ENCODE measurements at regions not wholly inside any gene's neighbourhood (a gene's known extent, or its start where the extent isn't known, plus 50 kb on each side); places are given as distances from the start of the nearest gene placed in this dataset.
"Not testable (repeated sequence)": the region's sequence is repeated elsewhere in the genome, so short reads cannot be mapped to it uniquely, and the experiment has no call there.

DNA sequence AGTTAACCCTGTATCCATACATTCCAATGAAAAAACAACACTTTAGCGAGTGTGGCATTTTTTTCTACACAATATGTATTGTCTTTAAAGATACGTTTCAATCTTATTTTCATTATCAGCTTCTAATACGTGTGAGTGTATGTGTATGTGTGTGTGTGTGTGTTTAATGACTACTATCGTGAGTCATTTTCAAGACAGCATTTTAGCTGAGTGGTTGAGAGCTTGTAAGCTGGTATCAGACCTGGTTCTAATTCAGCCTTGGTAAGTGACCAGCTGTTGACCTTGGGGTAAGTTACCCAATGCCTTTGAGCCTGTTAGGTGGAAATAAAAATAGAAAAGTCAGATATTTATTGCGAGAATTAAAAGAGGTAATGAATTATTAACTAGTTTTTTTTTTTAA is 320.0 kb upstream of the NT5E start:
- H3K4me1 ChIP-seq (ENCODE audit: low read length) = no peaks in the 10 kb centered on the region
- H3K27ac ChIP-seq (ENCODE audit: low read length) = no peak overlapping the region
- H2AFZ ChIP-seq (ENCODE audit: low read length) = no peak overlapping the region
- H3K4me3 ChIP-seq (ENCODE audit: low read length) = no peak overlapping the region
- H3K9me3 ChIP-seq (replicated peaks; ENCODE audit: insufficient read depth, low read length) = no peaks in the 10 kb centered on the region
- no peak overlapping the region for H3K4me2 ChIP-seq (ENCODE audit: low read depth, low read length)
- no peaks in the 10 kb centered on the region for H4K20me1 ChIP-seq (ENCODE audit: insufficient read depth, low read length)
- no peaks in the 10 kb centered on the region for H3K27me3 ChIP-seq (replicated peaks; ENCODE audit: insufficient read depth, low read length)
- no peak overlapping the region for H3K9ac ChIP-seq (ENCODE audit: low read length)
- H3F3A ChIP-seq (ENCODE audit: insufficient read depth, low read length) = no peaks in the 10 kb centered on the region
- TF ChIP-seq EZH2phosphoT487 (IDR thresholded peaks at IDR 0.05; ENCODE audit: low read length) = no peak
- no peak for TF ChIP-seq EZH2 (optimal IDR thresholded peaks at IDR 0.05; ENCODE audit: low read depth, low read length)
- TF ChIP-seq, protein P1, sequence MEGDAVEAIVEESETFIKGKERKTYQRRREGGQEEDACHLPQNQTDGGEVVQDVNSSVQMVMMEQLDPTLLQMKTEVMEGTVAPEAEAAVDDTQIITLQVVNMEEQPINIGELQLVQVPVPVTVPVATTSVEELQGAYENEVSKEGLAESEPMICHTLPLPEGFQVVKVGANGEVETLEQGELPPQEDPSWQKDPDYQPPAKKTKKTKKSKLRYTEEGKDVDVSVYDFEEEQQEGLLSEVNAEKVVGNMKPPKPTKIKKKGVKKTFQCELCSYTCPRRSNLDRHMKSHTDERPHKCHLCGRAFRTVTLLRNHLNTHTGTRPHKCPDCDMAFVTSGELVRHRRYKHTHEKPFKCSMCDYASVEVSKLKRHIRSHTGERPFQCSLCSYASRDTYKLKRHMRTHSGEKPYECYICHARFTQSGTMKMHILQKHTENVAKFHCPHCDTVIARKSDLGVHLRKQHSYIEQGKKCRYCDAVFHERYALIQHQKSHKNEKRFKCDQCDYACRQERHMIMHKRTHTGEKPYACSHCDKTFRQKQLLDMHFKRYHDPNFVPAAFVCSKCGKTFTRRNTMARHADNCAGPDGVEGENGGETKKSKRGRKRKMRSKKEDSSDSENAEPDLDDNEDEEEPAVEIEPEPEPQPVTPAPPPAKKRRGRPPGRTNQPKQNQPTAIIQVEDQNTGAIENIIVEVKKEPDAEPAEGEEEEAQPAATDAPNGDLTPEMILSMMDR (IDR thresholded peaks at IDR 0.05; ENCODE audit: low read length) = no peak
- H3K79me2 ChIP-seq (ENCODE audit: low read length) = no peaks in the 10 kb centered on the region
- H3K9me2 ChIP-seq (replicated peaks; ENCODE audit: insufficient read depth, low read length) = no peaks in the 10 kb centered on the region
- no peak for DNase-seq
- no peaks in the 10 kb centered on the region for H3K36me3 ChIP-seq (replicated peaks; ENCODE audit: insufficient read depth, low read length)

- Histone ChIP-seq H3K27me3 (replicated peaks; ENCODE audit: insufficient read depth, low read length) (no peaks in the 10 kb centered on the region), H3F3A (ENCODE audit: insufficient read depth, low read length) (no peaks in the 10 kb centered on the region), H3K4me1 (ENCODE audit: low read length) (no peaks in the 10 kb centered on the region), H3K36me3 (replicated peaks; ENCODE audit: insufficient read depth, low read length) (no peaks in the 10 kb centered on the region), H3K4me3 (ENCODE audit: low read length) (no peak overlapping the region), H4K20me1 (ENCODE audit: insufficient read depth, low read length) (no peaks in the 10 kb centered on the region), H3K27ac (ENCODE audit: low read length) (no peak overlapping the region), H3K9me2 (replicated peaks; ENCODE audit: insufficient read depth, low read length) (no peaks in the 10 kb centered on the region), H2AFZ (ENCODE audit: low read length) (no peak overlapping the region), H3K9ac (ENCODE audit: low read length) (no peak overlapping the region), H3K79me2 (ENCODE audit: low read length) (no peaks in the 10 kb centered on the region), H3K9me3 (replicated peaks; ENCODE audit: insufficient read depth, low read length) (no peaks in the 10 kb centered on the region), H3K4me2 (ENCODE audit: low read depth, low read length) (no peak overlapping the region)
- no peak for DNase-seq
- TF ChIP-seq EZH2phosphoT487 (IDR thresholded peaks at IDR 0.05; ENCODE audit: low read length) (no peak), EZH2 (optimal IDR thresholded peaks at IDR 0.05; ENCODE audit: low read depth, low read length) (no peak)
- TF ChIP-seq, protein P1 (IDR thresholded peaks at IDR 0.05; ENCODE audit: low read length) = no peak
Observed at GRCh38 chr6:85128781-85129180, 321.1 kb upstream of the NT5E start.

GRCh38 chr6:85128256-85128655 is 321.6 kb upstream of the NT5E start:
- H3K4me3 ChIP-seq (ENCODE audit: low read length); H4K20me1 ChIP-seq (ENCODE audit: insufficient read depth, low read length); H3K4me1 ChIP-seq (ENCODE audit: low read length); H3K79me2 ChIP-seq (ENCODE audit: low read length); H2AFZ ChIP-seq (ENCODE audit: low read length); DNase-seq; H3K9me2 ChIP-seq (replicated peaks; ENCODE audit: insufficient read depth, low read length); H3K4me2 ChIP-seq (ENCODE audit: low read depth, low read length); H3F3A ChIP-seq (ENCODE audit: insufficient read depth, low read length); H3K9ac ChIP-seq (ENCODE audit: low read length); H3K9me3 ChIP-seq (replicated peaks; ENCODE audit: insufficient read depth, low read length); H3K36me3 ChIP-seq (replicated peaks; ENCODE audit: insufficient read depth, low read length); H3K27me3 ChIP-seq (replicated peaks; ENCODE audit: insufficient read depth, low read length); H3K27ac ChIP-seq (ENCODE audit: low read length): not testable (repeated sequence)

GRCh38 chr6:85127696-85128243 is 322.1 kb upstream of the NT5E start:
- Histone ChIP-seq H3K9ac (ENCODE audit: low read length) (no peak overlapping the region), H2AFZ (ENCODE audit: low read length) (no peak overlapping the region), H4K20me1 (ENCODE audit: insufficient read depth, low read length) (no peaks in the 10 kb centered on the region), H3K9me3 (replicated peaks; ENCODE audit: insufficient read depth, low read length) (no peaks in the 10 kb centered on the region), H3K4me1 (ENCODE audit: low read length) (no peaks in the 10 kb centered on the region), H3K9me2 (replicated peaks; ENCODE audit: insufficient read depth, low read length) (no peaks in the 10 kb centered on the region), H3K79me2 (ENCODE audit: low read length) (no peaks in the 10 kb centered on the region), H3K27me3 (replicated peaks; ENCODE audit: insufficient read depth, low read length) (no peaks in the 10 kb centered on the region), H3F3A (ENCODE audit: insufficient read depth, low read length) (no peaks in the 10 kb centered on the region), H3K36me3 (replicated peaks; ENCODE audit: insufficient read depth, low read length) (no peaks in the 10 kb centered on the region), H3K4me3 (ENCODE audit: low read length) (no peak overlapping the region), H3K4me2 (ENCODE audit: low read depth, low read length) (no peak overlapping the region), H3K27ac (ENCODE audit: low read length) (no peak overlapping the region)
- DNase-seq = no peak
- TF ChIP-seq EZH2phosphoT487 (IDR thresholded peaks at IDR 0.05; ENCODE audit: low read length) (no peak), EZH2 (optimal IDR thresholded peaks at IDR 0.05; ENCODE audit: low read depth, low read length) (no peak)
- TF ChIP-seq, protein P1 (IDR thresholded peaks at IDR 0.05; ENCODE audit: low read length) = no peak
